LNCaP clone FGC (cell line): ENCODE measurements at regions not wholly inside any gene's neighbourhood (a gene's known extent, or its start where the extent isn't known, plus 50 kb on each side); places are given as distances from the start of the nearest gene placed in this dataset.
A peak's percentile ranks its signal among the peaks of the same experiment; 100 is the strongest.

Experiments used
- DNase-seq: peaks from one replicate; pipeline ENCODE4 v3.0.0-alpha.2; 2011; ENCODE audit warnings: low read depth
- H3K4me3 ChIP-seq: 2 replicates; pipeline ENCODE4 v1.5.1; 2011; ENCODE audit warnings: mild to moderate bottlenecking, low read depth, low read length, control low read depth
- CTCF ChIP-seq: IDR thresholded peaks from 2 replicates; pipeline ENCODE4 v1.5.1; 2012; ENCODE audit warnings: mild to moderate bottlenecking; ENCODE audit not compliant: control insufficient read depth, insufficient read depth; ENCODE audit errors: extremely low read depth

GRCh38 chr21:16343776-16344175 lies 614.0 kb downstream of the USP25 start:
- DNase-seq, result no peak
- H3K4me3 ChIP-seq, result peak overlapping the region; percentile 96
- no peak for TF ChIP-seq CTCF

- no peak for TF ChIP-seq CTCF
- peak overlapping the region; percentile 96 for H3K4me3 ChIP-seq
- no peak for DNase-seq
Measured at GRCh38 chr21:16345757-16346156, 616.0 kb downstream of the USP25 start.

- DNase-seq, result no peak
- no peak for TF ChIP-seq CTCF
- no peak overlapping the region for H3K4me3 ChIP-seq
Measured at GRCh38 chr21:16347223-16347622, 617.4 kb downstream of the USP25 start.

- H3K4me3 ChIP-seq, result peak overlapping the region; percentile 46
- TF ChIP-seq CTCF, result no peak
- DNase-seq, result no peak
Measured at GRCh38 chr21:16353764-16354163, 624.0 kb downstream of the USP25 start.

- no peak for DNase-seq
- no peak overlapping the region for H3K4me3 ChIP-seq
- TF ChIP-seq CTCF, result no peak
Measured at GRCh38 chr21:16357994-16358393, 628.2 kb downstream of the USP25 start.

- no peak for DNase-seq
- no peak overlapping the region for H3K4me3 ChIP-seq
- TF ChIP-seq CTCF, result no peak
Measured at GRCh38 chr21:16358784-16359183, 629.0 kb downstream of the USP25 start.

- no peak overlapping the region for H3K4me3 ChIP-seq
- no peak for TF ChIP-seq CTCF
- DNase-seq, result no peak
Measured at GRCh38 chr21:16363100-16363499, 633.3 kb downstream of the USP25 start.
